Loucy (cell line): ENCODE measurements at regions not wholly inside any gene's neighbourhood (a gene's known extent, or its start where the extent isn't known, plus 50 kb on each side); places are given as distances from the start of the nearest gene placed in this dataset.

Experiments used
- EZH2phosphoT487 ChIP-seq: fragments of 200-600 bp; IDR thresholded peaks from 2 replicates; pipeline ENCODE4 v1.6.1; 2018; ENCODE audit warnings: antibody characterized with exemption, mild to moderate bottlenecking, moderate library complexity, borderline replicate concordance
- TF ChIP-seq, protein P1 (sequence below): fragments of 200-600 bp; sonication (generic); conservative IDR thresholded peaks from 2 replicates; pipeline ENCODE4 v1.5.1; 2014; ENCODE audit warnings: mild to moderate bottlenecking, antibody characterized with exemption, low read length

DNA sequence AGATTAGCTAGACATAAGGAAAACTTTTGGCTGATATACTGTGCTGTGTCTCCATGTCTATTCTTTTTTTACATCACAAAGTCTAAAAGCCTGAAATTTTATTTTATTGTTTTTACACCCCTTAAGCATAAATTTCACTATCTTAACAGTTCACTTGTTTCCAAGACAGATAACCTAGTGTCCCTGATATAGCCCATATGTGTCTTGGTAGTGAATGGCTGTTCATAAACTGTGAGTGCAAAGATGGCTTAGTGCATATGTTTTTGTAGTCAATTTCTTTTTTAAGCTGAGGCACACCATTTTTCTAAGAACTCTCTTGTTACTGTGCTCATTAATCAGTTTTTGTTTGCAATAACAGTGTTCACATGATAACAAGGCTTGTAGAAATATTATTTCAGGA is 381.1 kb downstream of the OXSM start:
- TF ChIP-seq, protein P1, sequence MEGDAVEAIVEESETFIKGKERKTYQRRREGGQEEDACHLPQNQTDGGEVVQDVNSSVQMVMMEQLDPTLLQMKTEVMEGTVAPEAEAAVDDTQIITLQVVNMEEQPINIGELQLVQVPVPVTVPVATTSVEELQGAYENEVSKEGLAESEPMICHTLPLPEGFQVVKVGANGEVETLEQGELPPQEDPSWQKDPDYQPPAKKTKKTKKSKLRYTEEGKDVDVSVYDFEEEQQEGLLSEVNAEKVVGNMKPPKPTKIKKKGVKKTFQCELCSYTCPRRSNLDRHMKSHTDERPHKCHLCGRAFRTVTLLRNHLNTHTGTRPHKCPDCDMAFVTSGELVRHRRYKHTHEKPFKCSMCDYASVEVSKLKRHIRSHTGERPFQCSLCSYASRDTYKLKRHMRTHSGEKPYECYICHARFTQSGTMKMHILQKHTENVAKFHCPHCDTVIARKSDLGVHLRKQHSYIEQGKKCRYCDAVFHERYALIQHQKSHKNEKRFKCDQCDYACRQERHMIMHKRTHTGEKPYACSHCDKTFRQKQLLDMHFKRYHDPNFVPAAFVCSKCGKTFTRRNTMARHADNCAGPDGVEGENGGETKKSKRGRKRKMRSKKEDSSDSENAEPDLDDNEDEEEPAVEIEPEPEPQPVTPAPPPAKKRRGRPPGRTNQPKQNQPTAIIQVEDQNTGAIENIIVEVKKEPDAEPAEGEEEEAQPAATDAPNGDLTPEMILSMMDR, result no peak
- no peak for TF ChIP-seq EZH2phosphoT487
